Glomerular visceral epithelial cell (primary cell): ENCODE measurements at regions not wholly inside any gene's neighbourhood (a gene's known extent, or its start where the extent isn't known, plus 50 kb on each side); places are given as distances from the start of the nearest gene placed in this dataset.
A peak's percentile ranks its signal among the peaks of the same experiment; 100 is the strongest.
"Not testable (repeated sequence)": the region's sequence is repeated elsewhere in the genome, so short reads cannot be mapped to it uniquely, and the experiment has no call there.

Source experiments
- DNase-seq: peaks from one replicate; pipeline ENCODE4 v3.0.0-alpha.2; 2016; ENCODE audit errors: extremely low spot score

DNA sequence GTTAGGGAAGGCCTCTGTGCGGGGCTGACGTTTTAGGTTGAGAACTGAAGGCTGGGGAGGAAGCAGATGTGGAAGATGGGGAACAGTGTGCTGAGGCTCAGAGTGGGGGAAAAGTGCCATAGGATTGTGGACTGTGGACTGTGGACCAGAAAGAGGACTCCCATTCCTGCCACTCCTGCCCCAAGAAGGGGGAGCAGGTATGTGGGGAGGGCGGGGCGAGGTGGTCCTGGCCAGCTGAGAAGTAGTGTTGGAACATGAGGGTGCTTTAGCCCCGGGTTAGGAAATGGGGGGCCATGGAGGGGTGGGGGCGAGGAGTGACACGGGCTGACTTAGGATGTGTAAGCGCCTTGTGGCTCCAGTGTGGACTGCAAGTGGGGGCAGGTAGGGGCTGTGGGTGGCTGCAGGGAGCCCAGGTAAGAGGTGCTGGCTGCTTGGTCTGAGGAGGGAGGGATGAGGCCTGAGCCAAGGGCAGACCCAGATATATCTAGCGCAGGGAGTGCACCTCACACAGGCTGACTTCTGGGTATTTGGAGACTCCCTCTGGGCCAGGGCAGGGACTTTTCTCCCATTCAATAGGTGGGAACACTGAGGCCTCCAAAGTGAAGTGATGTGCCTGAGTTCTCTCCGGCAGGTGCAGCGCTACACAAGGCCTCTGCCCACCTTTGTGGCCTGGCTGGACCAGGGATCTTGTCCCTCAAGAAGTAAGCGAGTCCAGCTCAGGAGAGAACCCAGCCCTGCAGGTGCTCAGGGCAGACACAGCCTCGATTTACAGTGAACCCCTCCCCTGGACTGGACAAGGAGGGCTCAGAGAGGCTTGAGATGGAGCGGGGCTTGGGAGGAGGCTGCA lies 76.6 kb upstream of the TOX2 start:
- DNase-seq: no peak

DNA sequence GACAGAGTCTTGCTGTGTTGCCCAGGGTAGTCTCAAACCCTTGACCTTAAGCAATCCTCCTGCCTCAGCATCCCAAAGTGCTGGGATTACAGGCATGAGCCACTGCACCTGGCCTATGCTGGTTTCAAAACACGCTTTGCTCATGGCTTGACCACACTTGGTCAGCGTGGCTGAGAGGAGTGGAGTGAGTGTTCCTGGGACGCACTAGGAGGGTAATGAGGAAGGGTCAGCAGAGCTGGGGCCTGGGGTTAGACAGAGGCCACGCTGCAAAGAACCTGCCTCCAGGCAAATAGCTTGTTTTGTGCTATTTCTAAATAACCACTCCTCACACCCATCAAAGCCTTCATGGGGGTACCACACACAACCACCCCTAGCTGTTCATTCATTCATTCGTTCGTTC lies 77.9 kb upstream of the TOX2 start:
- no peak for DNase-seq

DNA sequence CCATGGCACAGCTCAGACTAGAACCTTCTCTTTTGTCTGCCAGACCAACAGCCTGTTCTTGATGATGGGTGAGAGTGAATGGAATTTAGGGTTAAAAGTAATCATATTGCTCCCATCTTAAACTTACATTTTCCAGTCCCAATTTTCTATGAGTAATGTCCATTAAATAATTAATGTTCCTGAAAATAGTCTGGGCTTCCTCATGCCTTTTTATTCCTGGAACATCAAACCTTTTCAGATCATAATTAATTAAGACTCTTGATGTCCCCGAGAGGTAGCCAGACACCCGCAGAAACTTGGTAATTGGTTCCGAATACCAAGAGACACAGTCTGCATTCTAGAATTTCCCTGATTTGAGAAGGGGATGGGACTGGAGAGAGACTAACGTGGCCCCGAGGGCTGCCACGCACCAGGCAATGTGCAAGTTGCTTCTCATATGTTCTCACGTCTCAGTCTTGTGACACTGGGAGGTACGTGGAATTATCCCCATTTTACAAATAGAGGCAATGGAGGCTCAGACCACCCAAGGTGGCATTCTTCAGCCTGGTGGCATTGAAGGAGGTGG lies 78.6 kb upstream of the TOX2 start:
- no peak for DNase-seq

DNA sequence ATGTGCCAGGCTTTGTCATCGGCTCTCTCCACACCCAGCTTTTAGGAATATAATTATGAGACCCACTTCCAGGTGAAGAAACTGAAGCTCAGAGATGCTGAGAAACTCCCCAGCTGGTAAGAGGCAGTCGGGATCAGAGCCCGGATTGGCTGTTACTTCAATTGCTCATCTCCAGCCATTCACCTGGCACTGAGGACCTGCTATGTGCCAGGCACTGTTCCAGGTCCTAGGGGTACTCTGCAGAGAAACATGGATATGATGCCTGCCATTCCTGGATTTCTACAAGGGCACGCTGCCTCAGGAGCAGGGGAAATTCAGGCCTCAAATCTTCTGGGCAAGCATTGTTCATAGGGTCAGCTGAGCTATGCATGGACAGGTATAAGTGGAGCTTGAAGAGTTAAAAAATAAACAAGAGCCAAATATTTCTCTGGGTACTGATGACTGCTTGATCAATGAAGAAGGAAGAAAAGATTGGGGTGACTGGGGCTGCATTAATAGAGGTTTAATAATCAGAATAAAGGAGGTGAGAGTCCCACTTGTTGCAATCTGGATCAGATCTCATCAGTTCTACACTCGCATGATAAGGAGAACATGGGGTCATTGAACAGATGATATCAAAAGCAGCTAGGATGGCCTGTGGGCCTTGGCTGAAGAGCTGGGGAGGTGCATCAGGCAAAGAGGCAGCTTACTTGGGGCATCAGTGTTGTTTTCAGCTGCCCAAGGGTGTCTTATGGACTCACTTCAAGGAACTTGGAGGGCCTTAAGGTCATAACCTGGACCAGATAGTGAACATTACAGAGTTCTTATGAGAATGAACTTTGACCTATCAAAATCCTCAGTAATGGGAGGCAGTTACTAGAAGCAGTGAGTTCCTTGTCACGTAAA lies 80.9 kb upstream of the TOX2 start:
- no peak for DNase-seq

DNA sequence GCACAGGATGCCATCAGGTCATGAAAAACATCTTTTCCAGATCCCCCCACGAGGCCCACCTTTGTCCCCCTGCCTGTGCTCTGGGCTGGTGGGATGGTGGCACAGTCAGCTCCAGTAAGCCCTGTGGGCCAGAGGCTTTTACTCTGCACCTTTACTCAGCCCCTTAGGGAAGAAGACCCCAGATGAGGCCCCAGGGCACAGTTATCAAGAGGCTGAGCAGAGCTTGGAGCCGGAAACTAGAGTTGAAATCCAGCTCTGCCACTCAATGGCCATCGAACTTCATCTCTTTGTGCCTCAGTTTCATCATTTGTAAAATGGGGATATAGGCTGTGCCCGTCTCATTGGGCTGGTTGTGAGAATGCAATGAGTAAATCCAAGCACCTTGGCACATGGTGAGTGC lies 81.7 kb upstream of the TOX2 start:
- DNase-seq: no peak

DNA sequence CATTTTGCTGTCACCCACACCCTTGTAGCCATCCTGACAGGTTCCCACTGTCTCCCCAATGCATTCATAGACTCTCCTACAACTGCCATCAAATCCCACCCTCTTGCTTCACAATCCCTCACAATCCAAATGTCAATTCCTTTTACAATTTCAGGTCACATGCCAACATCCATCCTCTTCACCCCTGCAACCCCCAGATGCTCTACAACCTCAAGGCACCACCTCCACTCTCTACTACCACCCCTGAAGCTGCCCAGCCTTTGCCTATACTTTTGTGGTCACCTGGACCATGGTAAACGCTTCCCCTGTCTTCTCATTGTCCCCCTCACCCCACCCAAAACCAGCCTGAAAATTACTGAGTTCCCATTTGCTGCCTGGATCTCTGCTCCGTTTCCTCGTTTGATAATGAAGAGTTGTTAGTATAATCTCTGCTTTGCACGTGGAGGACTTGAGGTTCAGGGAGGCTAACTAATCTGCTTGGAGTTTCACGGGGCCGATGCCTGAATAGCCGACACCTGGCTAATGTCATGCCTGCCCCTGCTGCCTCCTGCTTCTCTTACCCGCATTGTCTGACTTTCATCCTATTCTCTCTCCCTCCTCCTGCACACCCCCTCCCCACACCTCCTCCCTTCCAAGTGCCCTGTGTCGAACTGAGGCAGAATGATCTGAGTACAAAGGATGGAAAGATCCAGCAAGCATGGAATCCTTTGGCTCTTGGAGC lies 82.4 kb upstream of the TOX2 start:
- no peak for DNase-seq

DNA sequence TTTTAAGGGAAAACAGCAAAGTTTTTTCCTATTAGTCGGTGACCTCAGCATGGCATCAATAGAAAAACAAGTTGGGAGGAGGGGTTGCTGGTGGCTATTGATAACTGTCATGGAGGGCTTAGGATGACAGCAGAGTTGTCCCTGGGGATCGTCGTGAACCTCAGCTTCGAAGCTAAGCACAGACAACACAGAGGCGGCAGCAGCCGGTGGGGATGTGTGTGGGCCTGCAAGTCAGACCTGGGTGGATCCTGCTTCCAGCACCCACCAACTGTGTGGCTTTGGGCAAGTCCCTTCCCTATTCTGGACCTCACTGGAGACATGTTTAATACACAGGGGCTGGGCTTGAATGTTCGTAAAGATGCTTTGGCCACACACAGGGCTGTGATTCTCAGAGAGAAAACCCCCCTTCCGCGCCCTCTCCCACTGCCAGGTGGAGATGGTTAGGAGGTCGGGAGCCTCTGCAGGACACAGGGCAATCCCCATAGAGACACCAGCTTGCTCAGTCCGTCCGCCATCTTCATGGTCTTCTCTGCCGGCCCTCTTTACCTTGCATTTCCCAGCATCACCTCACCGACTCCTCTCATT lies 83.1 kb upstream of the TOX2 start:
- no peak for DNase-seq

DNA sequence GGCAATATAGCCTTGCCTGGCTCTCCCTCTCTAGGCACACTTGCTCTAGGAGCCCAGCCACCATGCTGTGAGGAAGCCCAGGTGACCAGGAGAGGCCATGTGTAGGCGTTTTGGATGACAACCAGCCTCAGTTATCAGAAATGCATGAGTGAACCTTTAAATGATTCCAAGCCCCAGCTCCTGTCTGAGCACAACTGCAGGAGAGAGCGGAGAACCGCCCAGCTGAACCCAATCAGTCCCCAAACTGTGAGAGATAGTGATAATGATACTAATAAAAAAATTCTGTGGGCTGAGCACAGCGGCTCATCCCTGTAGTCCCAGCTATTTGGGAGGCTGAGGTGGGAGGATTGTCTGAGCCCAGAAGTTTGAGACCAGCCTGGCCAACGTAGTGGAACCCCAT lies 83.8 kb upstream of the TOX2 start:
- DNase-seq: no peak

DNA sequence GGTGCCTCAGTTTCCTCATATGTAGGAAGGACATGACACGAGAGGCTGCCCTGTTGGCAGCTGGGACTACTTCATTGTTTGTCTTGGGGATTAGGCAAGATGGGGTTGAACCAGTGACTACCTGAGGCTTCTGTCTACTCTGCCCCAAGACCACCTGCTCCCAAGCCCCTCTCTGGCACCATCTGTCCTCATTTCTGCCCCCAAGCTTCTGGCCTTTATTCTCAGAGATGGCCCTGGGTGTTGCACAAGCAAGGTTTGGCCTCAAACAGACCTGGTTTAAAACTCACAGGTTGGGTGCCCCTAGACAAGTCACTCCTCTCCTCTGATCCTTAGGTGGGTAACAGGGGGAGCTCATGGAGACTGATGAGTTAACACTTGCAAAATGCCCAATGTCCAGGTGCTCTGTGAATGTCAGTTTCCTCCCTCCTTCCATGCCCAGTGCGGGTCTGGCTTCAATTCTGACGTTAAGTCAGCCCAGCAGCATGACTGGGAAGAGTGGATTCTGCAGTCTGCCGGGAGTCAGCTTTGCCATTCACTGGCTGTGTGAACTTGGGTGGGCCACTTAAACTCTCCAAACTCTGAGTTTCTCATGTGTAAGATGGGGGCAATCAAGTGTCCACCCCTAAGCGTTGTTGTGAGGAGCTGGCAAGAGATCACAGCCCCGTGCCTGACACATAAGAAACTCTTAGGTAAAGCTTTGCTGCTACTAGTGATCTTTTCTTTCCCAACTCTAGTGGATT lies 84.5 kb upstream of the TOX2 start:
- DNase-seq: no peak

DNA sequence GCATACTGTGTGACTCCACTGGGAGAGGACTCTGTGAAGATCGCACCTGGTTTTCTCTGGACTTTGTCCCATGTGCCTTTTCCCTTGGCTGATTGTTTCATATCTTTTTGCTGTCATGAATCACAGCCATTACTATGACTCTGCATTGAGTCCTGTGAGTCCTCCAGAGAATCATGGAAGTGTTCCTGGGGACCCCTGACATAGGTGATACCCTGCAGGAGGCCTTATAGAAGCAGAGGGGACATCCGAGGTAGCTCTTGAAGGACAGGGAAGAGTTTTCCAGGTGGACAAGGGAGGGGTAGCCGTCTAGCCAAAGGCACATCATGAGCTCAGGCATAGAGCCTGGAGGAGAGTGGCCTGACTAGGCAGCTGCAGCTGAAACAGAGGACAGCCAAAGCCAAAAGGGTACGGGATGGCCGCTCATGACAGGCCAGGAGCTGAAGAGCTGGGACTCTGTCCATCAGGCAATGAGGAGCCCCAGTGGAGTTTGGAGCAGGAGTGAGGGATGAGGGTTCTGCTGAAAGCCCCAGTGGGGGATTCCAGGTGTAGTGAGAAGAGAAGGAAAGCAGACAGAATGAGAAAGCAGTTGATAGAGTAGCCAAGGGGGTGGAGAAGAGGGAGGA lies 86.6 kb upstream of the TOX2 start:
- DNase-seq: no peak

DNA sequence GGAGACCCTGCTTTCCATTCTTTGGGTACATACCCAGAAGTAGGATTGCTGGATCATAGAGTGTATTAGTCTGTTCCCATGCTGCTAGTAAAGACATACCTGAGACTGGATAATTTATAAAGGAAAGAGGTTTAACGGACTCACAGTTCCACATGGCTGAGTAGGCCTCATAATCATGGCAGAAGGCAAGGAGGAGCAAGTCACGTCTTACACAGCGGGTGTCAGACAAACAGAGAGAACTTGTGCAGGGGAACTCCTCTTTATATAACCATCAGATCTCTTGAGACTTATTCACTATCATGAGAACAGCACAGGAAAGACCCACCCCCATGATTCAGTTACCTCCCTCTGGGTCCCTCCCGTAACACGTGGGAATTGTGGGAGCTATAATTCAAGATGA lies 87.7 kb upstream of the TOX2 start:
- DNase-seq: not testable (repeated sequence)

DNA sequence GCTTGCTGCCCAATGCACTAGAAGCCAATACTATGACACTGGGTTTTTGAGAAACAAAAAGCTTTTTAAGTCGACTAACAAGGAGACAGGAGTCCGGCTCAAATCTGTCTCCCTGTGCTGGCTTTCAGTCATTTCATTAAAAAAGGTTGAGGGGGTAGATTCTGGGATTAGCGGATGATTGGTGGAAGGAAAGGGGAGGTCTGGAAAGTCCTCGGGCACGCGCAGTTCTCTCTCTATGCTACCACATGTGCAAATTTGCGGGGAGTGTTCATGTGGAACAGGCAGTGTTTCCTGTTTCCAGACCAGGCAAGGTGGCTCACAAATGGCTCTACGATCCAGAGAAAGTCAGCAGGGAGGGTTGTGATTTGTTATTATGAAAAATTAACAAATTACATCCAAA lies 89.1 kb upstream of the TOX2 start:
- peak; percentile 12 for DNase-seq

DNA sequence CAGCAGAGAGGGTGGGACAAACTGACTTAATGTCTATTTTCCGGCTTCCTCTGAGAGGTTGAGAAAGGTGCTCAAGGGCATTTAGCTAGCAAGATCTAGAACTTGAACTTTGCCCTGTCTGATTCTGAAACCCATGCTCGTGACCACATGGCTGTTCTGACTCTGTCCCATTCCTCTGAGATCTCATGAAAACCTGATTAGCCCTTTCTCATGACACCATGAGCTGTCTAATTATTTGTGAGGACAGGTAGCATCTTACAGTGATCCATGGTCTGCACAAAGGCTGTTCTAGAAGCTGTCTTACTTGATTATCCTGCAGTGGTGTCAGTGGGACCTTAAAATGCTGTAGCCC lies 89.6 kb upstream of the TOX2 start:
- DNase-seq: no peak

DNA sequence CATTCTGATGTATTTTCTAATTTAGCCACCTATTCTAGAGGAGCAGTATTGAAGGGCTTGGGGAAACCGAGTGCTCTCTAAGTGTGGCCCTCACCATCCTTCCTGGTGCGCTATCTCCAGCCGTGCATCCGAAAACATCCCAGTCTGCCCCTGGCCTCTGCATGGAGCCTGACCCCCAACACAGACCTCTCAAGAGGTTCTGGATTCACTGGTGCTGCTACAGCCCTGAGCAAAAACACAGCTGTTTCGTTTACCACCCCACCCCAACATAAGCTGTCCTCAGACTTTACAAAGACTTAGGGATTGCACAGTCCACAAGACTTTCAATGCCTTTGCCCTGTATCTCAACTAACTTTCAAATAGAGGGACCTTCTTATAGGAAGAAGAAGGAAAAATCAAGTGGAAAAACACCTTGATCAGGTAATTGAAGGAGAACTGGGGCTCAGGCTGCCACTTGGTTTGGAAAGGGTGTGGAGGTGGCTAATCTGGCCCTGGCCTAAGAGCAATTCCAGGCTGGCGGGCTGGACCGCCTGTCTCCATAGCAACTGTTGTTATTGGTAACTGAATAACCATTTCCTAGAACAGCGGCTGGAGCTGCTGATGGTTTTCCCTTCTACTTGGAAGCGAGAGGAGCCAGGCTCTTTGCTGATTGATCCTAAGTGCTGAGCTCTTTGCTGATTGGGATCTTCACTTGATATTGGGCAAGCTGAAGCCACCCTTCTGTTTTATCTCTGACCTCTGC lies 90.2 kb upstream of the TOX2 start:
- DNase-seq: no peak

DNA sequence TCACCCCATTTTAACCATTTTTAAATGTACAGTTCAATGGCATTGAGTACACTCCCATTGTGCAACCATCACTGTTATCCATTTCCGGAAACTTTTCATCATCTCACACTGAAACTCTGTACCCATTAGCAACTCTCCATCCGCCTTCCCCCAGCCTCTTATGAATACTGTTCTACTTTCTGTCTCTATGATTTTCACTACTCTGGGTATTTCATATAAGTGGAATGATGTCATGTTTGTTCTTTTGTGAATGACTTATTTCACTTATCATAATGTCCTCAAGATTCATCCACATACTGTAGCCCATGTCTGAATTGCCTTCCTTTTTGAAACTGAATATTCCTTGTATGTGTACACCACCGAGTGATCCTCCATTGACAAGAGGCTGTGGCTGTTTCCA lies 92.9 kb upstream of the TOX2 start:
- no peak for DNase-seq

DNA sequence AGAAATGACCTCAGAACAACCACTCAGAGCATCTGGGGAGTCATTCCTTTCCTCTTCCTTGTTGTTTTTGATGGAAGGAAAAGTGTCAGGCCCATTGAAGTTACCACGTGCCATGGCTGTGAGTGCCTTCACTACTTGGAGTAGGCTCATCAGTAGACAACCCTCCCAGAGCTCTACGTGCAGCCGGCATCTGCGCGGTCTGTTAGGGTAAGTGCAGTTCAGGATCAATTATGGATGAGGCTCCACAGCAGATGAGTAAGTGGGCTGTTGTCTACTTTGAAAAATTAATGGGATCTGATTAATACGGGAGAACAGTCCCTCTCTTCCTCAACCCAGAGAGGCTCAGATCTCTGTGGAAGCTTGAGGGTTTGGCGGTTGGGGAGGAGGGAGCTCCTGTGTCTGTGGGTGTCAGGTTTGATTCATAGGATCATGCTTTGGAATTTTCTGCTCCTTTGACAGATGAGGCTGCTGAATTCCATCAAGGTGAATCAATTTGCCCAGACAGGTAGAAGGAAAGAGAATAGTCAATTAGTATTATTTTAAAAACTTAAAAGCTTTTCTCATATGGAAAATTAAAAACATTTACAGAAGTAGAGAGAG lies 93.8 kb upstream of the TOX2 start:
- DNase-seq: no peak

DNA sequence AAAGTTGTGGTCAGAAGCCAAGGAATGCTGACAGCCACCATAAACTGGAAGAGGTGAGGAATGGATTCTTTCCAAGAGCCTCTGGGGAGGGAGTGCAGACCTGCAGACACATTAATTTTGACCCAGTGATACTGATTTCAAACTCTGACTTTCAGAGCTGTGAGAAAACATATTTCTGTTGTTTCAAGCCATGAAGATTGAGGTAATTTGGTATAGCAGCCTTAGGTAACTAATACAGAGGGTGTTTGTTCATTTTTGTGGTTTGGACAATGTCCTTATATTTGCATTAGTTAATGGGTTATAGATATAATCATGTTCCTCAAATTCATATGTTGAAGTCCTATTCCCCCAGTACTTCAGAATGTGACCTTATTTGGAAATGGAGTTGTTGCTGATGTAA lies 85.4 kb upstream of the GTSF1L start:
- DNase-seq: no peak

DNA sequence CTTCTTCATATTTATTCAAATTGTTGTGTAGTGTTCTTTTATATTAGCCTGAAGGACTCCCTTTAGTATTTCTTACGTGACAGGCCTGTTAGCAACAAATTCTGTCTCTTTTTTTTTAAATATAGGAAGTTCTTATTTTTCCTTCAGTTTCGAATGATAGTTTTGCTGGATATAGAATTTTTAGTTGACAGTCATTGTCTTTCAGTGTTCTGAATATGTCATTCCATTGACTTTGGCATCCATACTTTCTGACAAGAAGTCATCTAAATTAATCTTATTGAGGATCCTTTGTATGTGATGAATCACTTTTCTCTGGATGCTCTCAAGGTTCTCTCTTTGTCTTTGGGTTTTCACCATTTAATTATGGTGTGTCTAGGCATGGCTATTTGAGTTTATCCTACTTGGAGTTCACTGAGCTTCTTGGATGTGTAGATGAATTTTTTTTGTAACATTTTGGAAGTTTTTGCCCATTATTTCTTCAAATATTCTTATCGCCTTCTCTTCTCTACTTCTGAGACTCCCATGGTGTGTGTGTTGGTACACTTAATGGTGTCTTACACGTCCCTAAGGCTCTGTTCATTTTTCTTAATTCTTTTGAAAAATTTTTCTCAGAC lies 82.5 kb upstream of the GTSF1L start:
- no peak for DNase-seq

DNA sequence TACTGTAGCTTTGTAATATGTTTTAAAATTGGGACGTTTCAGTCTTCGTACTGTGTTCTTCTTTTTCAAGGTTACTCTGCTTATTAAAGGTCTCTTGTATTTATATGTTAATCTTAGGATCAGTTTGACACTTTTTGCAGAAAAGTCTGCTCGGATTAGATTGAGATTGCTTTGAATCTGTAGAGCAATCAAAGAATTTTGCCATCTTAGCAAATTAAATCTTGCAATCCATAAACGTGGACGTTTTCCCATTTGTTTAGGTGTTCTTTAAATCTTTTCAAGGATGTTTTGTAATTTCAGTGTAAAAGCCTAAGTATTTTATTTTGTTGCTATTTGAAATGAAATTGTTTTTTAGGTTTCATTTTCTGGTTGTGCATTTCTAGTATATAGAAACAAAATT lies 78.0 kb upstream of the GTSF1L start:
- no peak for DNase-seq
